Nephron progenitor cell (in vitro differentiated cells): ENCODE measurements at regions not wholly inside any gene's neighbourhood (a gene's known extent, or its start where the extent isn't known, plus 50 kb on each side); places are given as distances from the start of the nearest gene placed in this dataset.
"Not testable (repeated sequence)": the region's sequence is repeated elsewhere in the genome, so short reads cannot be mapped to it uniquely, and the experiment has no call there.

Experiments
- DNase-seq: peaks from one replicate; pipeline ENCODE4 v3.0.0; 2021
- H3K27ac Mint-ChIP-seq: 2 replicates; pipeline ENCODE4 v1.8.0; 2021; ENCODE audit warnings: mild to moderate bottlenecking, moderate library complexity, mixed read lengths
- H3K27me3 Mint-ChIP-seq: 2 replicates; pipeline ENCODE4 v1.8.0; 2021; ENCODE audit warnings: mild to moderate bottlenecking, low read depth, mixed read lengths; ENCODE audit not compliant: poor library complexity
- H3K36me3 Mint-ChIP-seq: 2 replicates; pipeline ENCODE4 v1.8.0; 2021; ENCODE audit warnings: low read depth, mixed read lengths
- H3K4me1 Mint-ChIP-seq: 2 replicates; pipeline ENCODE4 v1.8.0; 2021; ENCODE audit warnings: mixed read lengths
- H3K4me3 Mint-ChIP-seq: 2 replicates; pipeline ENCODE4 v1.8.0; 2021; ENCODE audit warnings: mild to moderate bottlenecking, moderate library complexity, mixed read lengths
- H3K9me3 Mint-ChIP-seq: 2 replicates; pipeline ENCODE4 v1.8.0; 2021; ENCODE audit warnings: mild to moderate bottlenecking, moderate library complexity, mixed read lengths
- TF ChIP-seq, protein P1 (sequence below): fragments of 200-600 bp; sonication (generic); IDR thresholded peaks from 2 replicates; pipeline ENCODE4 v1.5.0; 2021; ENCODE audit warnings: antibody characterized with exemption

DNA sequence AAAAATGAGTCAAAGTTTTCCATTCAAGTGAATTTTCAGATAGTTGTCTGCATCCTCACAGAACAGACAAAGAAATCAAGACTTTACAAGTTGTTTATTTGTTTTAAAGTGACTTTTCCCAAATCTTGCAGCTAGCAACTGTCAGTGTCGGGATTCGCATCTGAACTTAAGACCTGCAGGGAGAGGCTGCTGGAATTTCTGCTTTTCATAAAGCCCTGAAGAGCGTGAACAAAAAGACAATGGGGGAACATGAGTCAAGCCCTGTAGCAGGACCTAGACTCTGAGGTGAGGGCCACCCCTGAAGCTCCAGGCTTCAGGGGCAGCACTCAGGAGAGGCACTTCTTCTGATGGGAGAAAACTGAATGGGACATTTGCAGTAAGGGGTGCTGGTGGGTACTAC is 108.2 kb upstream of the CTAGE1 start:
- H3K27ac Mint-ChIP-seq = no peak overlapping the region
- no peaks in the 10 kb centered on the region for H3K36me3 Mint-ChIP-seq
- peaks cover 10% of the 10 kb centered on the region for H3K9me3 Mint-ChIP-seq
- H3K4me1 Mint-ChIP-seq = peaks cover 9% of the 10 kb centered on the region
- peaks cover 11% of the 10 kb centered on the region for H3K27me3 Mint-ChIP-seq
- DNase-seq = no peak
- no peak overlapping the region for H3K4me3 Mint-ChIP-seq
- TF ChIP-seq, protein P1, sequence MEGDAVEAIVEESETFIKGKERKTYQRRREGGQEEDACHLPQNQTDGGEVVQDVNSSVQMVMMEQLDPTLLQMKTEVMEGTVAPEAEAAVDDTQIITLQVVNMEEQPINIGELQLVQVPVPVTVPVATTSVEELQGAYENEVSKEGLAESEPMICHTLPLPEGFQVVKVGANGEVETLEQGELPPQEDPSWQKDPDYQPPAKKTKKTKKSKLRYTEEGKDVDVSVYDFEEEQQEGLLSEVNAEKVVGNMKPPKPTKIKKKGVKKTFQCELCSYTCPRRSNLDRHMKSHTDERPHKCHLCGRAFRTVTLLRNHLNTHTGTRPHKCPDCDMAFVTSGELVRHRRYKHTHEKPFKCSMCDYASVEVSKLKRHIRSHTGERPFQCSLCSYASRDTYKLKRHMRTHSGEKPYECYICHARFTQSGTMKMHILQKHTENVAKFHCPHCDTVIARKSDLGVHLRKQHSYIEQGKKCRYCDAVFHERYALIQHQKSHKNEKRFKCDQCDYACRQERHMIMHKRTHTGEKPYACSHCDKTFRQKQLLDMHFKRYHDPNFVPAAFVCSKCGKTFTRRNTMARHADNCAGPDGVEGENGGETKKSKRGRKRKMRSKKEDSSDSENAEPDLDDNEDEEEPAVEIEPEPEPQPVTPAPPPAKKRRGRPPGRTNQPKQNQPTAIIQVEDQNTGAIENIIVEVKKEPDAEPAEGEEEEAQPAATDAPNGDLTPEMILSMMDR = no peak

DNA sequence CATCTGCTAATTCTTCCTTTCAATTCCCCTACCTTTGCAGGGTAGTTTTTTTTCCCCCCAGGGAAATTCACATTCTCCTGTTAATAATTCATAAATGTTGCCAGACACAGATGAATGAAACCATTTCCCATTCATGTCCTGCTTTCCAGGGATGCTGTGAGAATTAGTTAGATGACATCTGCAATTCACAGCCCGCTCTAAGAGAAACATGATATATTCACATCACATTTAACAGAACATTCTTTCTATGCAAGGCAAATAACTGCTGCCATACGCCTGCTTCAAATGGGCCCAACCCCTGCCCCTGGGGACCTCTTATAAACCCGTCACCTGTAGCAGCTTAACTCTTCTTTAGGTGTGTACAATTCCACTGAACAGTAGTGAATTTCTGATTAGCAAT is 110.6 kb upstream of the CTAGE1 start:
- Mint-ChIP-seq H3K27ac (no peak overlapping the region), H3K36me3 (no peaks in the 10 kb centered on the region), H3K4me1 (peaks cover 9% of the 10 kb centered on the region), H3K27me3 (peaks cover 7% of the 10 kb centered on the region), H3K9me3 (peaks cover 14% of the 10 kb centered on the region), H3K4me3 (no peak overlapping the region)
- no peak for DNase-seq
- TF ChIP-seq, protein P1 = no peak

DNA sequence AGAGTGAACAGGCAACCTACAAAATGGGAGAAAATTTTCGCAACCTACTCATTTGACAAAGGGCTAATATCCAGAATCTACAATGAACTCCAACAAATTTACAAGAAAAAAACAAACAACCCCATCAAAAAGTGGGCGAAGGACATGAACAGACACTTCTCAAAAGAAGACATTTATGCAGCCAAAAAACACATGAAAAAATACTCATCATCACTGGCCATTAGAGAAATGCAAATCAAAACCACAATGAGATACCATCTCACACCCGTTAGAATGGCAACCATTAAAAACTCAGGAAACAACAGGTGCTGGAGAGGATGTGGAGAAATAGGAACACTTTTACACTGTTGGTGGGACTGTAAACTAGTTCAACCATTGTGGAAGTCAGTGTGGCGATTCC is 117.0 kb upstream of the CTAGE1 start:
- not testable (repeated sequence) for H3K4me3 Mint-ChIP-seq, H3K27ac Mint-ChIP-seq, H3K27me3 Mint-ChIP-seq, DNase-seq, H3K36me3 Mint-ChIP-seq
- H3K9me3 Mint-ChIP-seq = peaks cover 17% of the 10 kb centered on the region
- H3K4me1 Mint-ChIP-seq = peaks cover 14% of the 10 kb centered on the region

DNA sequence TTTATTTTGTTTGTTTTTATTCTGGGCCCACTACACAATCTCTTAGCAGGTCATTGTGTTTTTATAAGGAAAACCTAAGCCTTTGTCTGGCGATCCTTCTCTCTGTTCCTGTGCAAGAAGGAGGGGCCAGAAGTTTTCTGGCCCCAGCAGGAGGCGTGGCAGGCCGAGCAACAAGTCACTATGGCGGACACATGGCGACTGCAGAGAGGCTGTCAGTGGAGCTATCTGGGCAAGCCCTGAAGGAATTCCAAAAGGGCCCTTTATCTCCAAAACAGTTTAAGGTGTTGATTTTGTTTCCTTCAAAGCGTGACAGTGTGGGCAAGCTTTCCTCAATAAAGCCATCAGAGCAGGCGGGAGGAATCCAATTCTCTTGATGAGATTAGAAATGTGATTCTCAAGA is 118.8 kb upstream of the CTAGE1 start:
- Mint-ChIP-seq H3K27ac (peak overlapping the region; percentile 32), H3K36me3 (no peaks in the 10 kb centered on the region), H3K4me3 (no peak overlapping the region), H3K9me3 (peaks cover 19% of the 10 kb centered on the region), H3K27me3 (peaks cover 4% of the 10 kb centered on the region), H3K4me1 (peaks cover 14% of the 10 kb centered on the region)
- no peak for DNase-seq
- TF ChIP-seq, protein P1 = no peak

DNA sequence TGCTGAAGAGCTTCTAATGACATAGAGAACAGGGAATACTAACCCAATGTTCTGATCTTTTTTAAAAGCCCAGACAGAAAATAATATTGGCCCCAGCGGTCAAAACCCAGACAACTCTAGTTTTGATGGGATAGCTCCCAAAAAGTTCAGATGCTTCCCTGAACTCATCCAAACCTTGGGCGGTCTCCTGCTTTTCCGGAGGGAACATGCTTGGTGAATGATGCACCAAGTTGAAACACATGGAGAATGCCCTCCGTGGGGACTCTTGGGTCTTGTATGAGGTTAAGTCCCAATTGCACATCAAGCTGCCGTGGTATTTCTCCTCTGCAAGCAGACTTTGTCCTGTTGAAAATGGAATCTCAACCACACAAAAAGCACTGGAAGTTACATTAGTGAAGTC is 120.7 kb upstream of the CTAGE1 start:
- no peaks in the 10 kb centered on the region for H3K36me3 Mint-ChIP-seq
- H3K4me1 Mint-ChIP-seq = peaks cover 15% of the 10 kb centered on the region
- H3K9me3 Mint-ChIP-seq = peaks cover 19% of the 10 kb centered on the region
- no peak overlapping the region for H3K4me3 Mint-ChIP-seq
- no peak overlapping the region for H3K27ac Mint-ChIP-seq
- TF ChIP-seq, protein P1 = no peak
- no peak for DNase-seq
- peaks cover 8% of the 10 kb centered on the region for H3K27me3 Mint-ChIP-seq

DNA sequence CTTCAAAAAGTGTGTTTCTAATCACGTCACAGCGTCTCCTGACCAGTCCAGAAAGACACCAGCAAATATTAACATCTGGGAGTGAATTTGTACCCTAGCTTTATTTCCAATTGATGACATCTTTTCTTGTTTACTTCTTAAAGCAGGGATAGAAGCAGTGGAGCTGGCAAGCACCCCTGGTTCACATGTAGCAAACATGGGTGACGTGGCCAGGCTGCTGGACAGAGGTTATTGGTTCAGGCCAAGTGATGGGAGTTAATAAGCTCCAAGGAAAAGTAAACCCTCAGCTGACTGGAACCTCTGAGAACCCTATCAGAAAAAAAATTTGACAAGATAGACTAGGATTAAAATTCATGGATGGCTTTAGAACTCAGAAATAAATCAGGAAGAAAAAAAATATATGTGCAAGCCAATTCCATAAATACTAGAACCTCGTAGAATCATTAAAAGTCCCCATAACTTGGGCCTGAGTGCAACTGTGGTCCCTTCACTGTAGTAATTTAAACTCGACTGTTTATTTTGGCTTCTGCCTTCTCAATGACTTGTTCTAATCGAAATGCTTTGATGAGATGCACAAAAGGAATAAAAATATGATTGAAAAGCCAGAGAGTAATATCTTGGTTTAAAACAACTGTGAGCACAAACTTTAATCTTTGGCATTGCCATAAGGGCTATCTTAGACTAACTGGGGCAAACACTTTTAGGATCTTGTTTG is 121.5 kb upstream of the CTAGE1 start:
- no peak for DNase-seq
- Mint-ChIP-seq H3K27ac (no peak overlapping the region), H3K9me3 (peaks cover 17% of the 10 kb centered on the region), H3K27me3 (peaks cover 10% of the 10 kb centered on the region), H3K4me1 (peaks cover 20% of the 10 kb centered on the region), H3K36me3 (no peaks in the 10 kb centered on the region), H3K4me3 (no peak overlapping the region)
- TF ChIP-seq, protein P1 = no peak
